Subcutaneous abdominal adipose tissue (tissue), 5 donors: ENCODE measurements at regions not wholly inside any gene's neighbourhood (a gene's known extent, or its start where the extent isn't known, plus 50 kb on each side); places are given as distances from the start of the nearest gene placed in this dataset.
A peak's percentile ranks its signal among the peaks of the same experiment; 100 is the strongest.

Experiments
- H3K27ac ChIP-seq: one replicate; pipeline ENCODE4 v1.7.0; 2013; ENCODE audit warnings: low read depth, mild to moderate bottlenecking, inconsistent platforms, low read length, moderate library complexity
- H3K27me3 ChIP-seq, 5 donors: one replicate each; pipeline ENCODE4 v1.7.0; 2013; ENCODE audit warnings: low read length in 5 of 5, inconsistent platforms in 1 of 5; ENCODE audit not compliant: control insufficient read depth in 5 of 5, insufficient read depth in 4 of 5
- H3K36me3 ChIP-seq, 5 donors: one replicate each; pipeline ENCODE4 v1.7.0; 2013; ENCODE audit warnings: low read length in 5 of 5; ENCODE audit not compliant: control insufficient read depth in 5 of 5, insufficient read depth in 5 of 5
- H3K4me1 ChIP-seq, 5 donors: one replicate each; pipeline ENCODE4 v1.7.0; 2013; ENCODE audit warnings: low read length in 5 of 5, mild to moderate bottlenecking in 3 of 5, moderate library complexity in 1 of 5; ENCODE audit not compliant: control insufficient read depth in 5 of 5, insufficient read depth in 5 of 5
- H3K4me3 ChIP-seq, 5 donors: one replicate each; pipeline ENCODE4 v1.7.0; 2013; ENCODE audit warnings: low read length in 5 of 5, low read depth in 1 of 5
- H3K9ac ChIP-seq, 5 donors: one replicate each; pipeline ENCODE4 v1.7.0; 2013; ENCODE audit warnings: low read length in 5 of 5, mild to moderate bottlenecking in 4 of 5, moderate library complexity in 3 of 5
- H3K9me3 ChIP-seq, 5 donors: one replicate each; pipeline ENCODE4 v1.7.0; 2013; ENCODE audit warnings: low read length in 5 of 5; ENCODE audit not compliant: control insufficient read depth in 5 of 5
- donor health status: healthy.
- donor health status: healthy.
- donor health status: healthy.
- donor health status: healthy.
- donor health status: healthy.

GRCh38 chr6:159620947-159621346 lies 72.1 kb downstream of the SOD2 start:
- Histone ChIP-seq H3K36me3 (peaks cover 0 to 7% (median 0%) of the 10 kb centered on the region in 5 donors), H3K9ac (no peak overlapping the region), H3K4me1 (no peaks in the 10 kb centered on the region), H3K27ac (no peak overlapping the region), H3K27me3 (no peaks in the 10 kb centered on the region), H3K9me3 (peaks cover 5 to 12% (median 10%) of the 10 kb centered on the region in 5 donors), H3K4me3 (no peak overlapping the region)

DNA sequence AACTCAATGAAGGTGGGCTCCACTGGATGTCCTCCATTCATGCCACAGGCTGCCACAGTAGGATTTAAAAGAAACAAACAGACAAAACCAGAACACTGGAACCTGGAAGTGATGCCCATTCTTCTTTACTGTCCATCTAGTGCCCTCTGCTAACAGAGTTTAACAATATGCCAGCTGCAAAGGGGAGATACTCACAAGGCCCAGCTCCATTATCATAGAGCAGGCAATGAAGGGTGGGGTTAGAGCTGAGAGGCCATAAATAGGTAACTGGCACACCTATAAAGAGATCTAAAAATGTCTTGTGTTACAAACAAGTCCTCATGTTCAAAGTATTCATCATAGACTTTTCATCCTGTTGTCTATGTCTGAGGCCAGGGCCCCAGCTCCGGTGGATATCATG lies 75.6 kb downstream of the SOD2 start:
- peaks cover 5 to 12% (median 10%) of the 10 kb centered on the region in 5 donors for H3K9me3 ChIP-seq
- peaks cover 0 to 2% (median 0%) of the 10 kb centered on the region in 5 donors for H3K4me1 ChIP-seq
- H3K36me3 ChIP-seq: peaks cover 0 to 4% (median 0%) of the 10 kb centered on the region in 5 donors
- peak overlapping the region in 2 of 5 donors; percentile 14 to 19 for H3K4me3 ChIP-seq
- no peak overlapping the region for H3K9ac ChIP-seq
- no peaks in the 10 kb centered on the region for H3K27me3 ChIP-seq
- no peak overlapping the region for H3K27ac ChIP-seq

DNA sequence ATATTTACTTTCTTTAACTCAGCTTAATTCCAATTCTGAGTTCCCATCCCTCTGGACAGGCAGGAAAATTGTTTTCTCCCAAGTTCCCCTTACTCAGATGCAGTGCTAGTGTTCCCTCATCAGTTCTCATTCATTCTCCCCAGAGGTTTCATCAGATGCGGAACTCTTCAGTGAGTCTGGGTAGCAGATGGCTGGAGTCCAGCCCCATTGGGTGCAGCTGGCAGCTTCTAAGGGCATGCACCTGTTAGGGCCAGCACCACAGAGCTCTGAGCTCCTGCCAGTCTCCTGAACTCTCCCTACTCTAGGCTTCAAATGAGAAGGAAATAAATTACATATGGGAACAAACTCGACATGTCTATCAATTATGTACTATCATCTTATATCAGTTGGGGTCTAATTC lies 76.6 kb downstream of the SOD2 start:
- peaks cover 0 to 2% (median 0%) of the 10 kb centered on the region in 5 donors for H3K4me1 ChIP-seq
- no peak overlapping the region for H3K4me3 ChIP-seq
- no peak overlapping the region for H3K9ac ChIP-seq
- H3K36me3 ChIP-seq: peaks cover 0 to 4% (median 0%) of the 10 kb centered on the region in 5 donors
- peaks cover 5 to 12% (median 10%) of the 10 kb centered on the region in 5 donors for H3K9me3 ChIP-seq
- no peaks in the 10 kb centered on the region for H3K27me3 ChIP-seq
- no peak overlapping the region for H3K27ac ChIP-seq

- Histone ChIP-seq H3K4me3 (no peak overlapping the region), H3K36me3 (peaks cover 0 to 4% (median 0%) of the 10 kb centered on the region in 5 donors), H3K9ac (no peak overlapping the region)
These were observed 77.1 kb downstream of the SOD2 start for GRCh38 chr6:159615918-159616317.

DNA sequence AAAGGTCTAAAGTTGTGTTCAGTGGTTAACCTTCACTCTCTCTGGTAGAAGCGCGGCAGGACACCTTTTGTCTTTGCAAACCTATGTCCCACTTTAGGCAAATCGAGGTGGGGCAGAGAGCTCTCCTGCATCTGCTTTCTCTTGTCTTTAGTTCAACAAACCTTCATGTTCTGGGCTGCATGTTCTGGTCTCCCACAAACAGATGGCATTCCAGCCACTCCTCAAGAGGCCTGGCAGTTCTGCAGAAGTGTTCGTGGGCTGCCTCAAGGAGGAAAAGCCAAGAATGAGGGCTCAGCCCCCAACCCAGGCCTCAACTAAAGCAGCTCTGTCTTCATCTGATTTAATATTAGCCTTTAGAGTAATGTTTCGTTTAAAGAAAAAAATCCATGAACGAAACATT lies 82.2 kb downstream of the SOD2 start:
- H3K27me3 ChIP-seq: no peaks in the 10 kb centered on the region
- no peak overlapping the region for H3K9ac ChIP-seq
- no peaks in the 10 kb centered on the region for H3K9me3 ChIP-seq
- H3K27ac ChIP-seq: no peak overlapping the region
- peaks cover 0 to 8% (median 2%) of the 10 kb centered on the region in 5 donors for H3K4me1 ChIP-seq
- H3K4me3 ChIP-seq: no peak overlapping the region
- H3K36me3 ChIP-seq: no peaks in the 10 kb centered on the region

More at GRCh38 chr6:159615918-159616317, 77.1 kb downstream of the SOD2 start:
- Histone ChIP-seq H3K4me1 (peaks cover 0 to 2% (median 0%) of the 10 kb centered on the region in 5 donors), H3K27me3 (no peaks in the 10 kb centered on the region), H3K9me3 (peaks cover 5 to 12% (median 10%) of the 10 kb centered on the region in 5 donors), H3K27ac (no peak overlapping the region)

GRCh38 chr6:159609652-159610178 lies 83.3 kb downstream of the SOD2 start:
- H3K4me3 ChIP-seq: no peak overlapping the region
- no peaks in the 10 kb centered on the region for H3K27me3 ChIP-seq
- peaks cover 0 to 8% (median 2%) of the 10 kb centered on the region in 5 donors for H3K4me1 ChIP-seq
- H3K36me3 ChIP-seq: no peaks in the 10 kb centered on the region
- H3K9ac ChIP-seq: no peak overlapping the region
- no peaks in the 10 kb centered on the region for H3K9me3 ChIP-seq
- no peak overlapping the region for H3K27ac ChIP-seq

DNA sequence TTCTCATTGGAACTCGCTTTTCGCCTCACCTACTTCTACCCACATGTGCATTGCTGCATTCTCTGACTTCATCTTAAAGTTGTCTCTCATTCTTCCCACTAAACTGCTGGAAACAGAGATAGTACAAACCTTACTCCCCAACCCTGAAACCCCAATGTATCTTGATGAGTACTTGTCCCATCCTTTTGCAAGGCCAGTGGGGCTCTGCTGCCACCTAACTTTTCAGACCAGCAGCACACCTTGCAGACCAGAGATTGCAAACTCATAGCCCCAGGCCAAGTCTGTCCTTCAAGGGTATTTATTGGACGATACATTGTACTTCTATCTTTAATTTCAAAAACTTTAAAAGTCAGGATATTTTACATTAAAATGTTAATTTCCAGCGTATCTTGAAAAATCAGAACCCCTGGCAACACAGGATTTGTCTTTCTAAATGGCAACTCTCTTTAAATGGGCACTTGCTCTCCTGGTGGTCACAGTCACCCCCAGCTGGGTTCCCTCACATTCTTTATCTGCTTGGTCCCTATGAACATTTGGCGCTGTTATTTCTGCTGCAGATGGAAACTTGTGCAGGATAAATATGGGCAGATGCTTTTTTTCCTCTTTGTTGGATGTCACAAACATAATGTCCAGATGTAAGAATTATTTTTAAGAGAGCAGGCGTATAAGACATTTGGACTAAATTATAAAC lies 83.9 kb downstream of the SOD2 start:
- Histone ChIP-seq H3K9me3 (no peaks in the 10 kb centered on the region), H3K4me3 (no peak overlapping the region), H3K27ac (no peak overlapping the region), H3K9ac (no peak overlapping the region), H3K27me3 (no peaks in the 10 kb centered on the region), H3K36me3 (no peaks in the 10 kb centered on the region), H3K4me1 (peaks cover 0 to 8% (median 2%) of the 10 kb centered on the region in 5 donors)

- Histone ChIP-seq H3K4me1 (peaks cover 0 to 17% (median 6%) of the 10 kb centered on the region in 5 donors), H3K4me3 (no peak overlapping the region), H3K36me3 (no peaks in the 10 kb centered on the region), H3K9me3 (no peaks in the 10 kb centered on the region), H3K27ac (no peak overlapping the region), H3K9ac (no peak overlapping the region), H3K27me3 (peaks cover 0 to 5% (median 0%) of the 10 kb centered on the region in 5 donors)
These were observed 86.3 kb downstream of the SOD2 start for GRCh38 chr6:159606786-159607185.

- H3K4me3 ChIP-seq: no peak overlapping the region
- no peaks in the 10 kb centered on the region for H3K9me3 ChIP-seq
- H3K4me1 ChIP-seq: peaks cover 0 to 9% (median 6%) of the 10 kb centered on the region in 5 donors
- no peak overlapping the region for H3K27ac ChIP-seq
- H3K27me3 ChIP-seq: peaks cover 0 to 8% (median 0%) of the 10 kb centered on the region in 5 donors
- no peak overlapping the region for H3K9ac ChIP-seq
- no peaks in the 10 kb centered on the region for H3K36me3 ChIP-seq
These were observed 88.5 kb downstream of the SOD2 start for GRCh38 chr6:159604443-159604956.

DNA sequence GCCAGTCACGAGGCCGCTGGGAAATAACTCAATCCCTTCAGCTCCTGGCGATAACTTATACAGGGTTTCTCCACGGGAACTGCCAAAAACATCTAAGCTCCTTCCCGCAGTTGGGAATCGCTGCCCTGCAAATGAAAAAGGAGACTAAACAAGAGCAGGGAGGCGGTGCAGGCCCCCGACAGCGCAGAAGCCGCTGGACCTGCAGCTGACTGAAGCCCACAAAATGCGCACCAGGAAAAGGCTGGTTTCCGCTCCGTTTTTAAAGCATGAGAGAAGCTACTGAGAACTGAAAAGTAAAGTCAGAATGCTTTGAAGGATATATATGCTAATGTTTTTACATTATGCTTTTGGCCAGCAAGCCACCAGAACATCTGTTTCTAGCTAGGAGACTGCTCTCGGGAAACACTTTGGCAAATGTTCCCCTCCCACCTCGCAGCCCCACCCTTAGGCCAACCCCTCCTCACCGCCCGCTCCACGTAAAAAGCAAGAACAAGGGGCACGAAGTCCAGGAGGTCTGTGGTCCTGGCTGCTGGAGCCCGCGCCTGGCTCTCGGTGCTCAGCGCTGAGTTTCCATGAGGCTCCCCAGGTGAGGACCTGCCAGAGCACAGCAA lies 90.5 kb downstream of the SOD2 start:
- peaks cover 0 to 8% (median 0%) of the 10 kb centered on the region in 5 donors for H3K27me3 ChIP-seq
- H3K4me1 ChIP-seq: peaks cover 0 to 9% (median 6%) of the 10 kb centered on the region in 5 donors
- H3K9ac ChIP-seq: no peak overlapping the region
- no peaks in the 10 kb centered on the region for H3K36me3 ChIP-seq
- H3K9me3 ChIP-seq: no peaks in the 10 kb centered on the region
- no peak overlapping the region for H3K27ac ChIP-seq
- peak overlapping the region in 1 of 5 donors; percentile 16 for H3K4me3 ChIP-seq
